B cell (primary cell): ENCODE measurements at regions not wholly inside any gene's neighbourhood (a gene's known extent, or its start where the extent isn't known, plus 50 kb on each side); places are given as distances from the start of the nearest gene placed in this dataset.

Source experiments
- ATAC-seq: fragments of 200-7000 bp; cut with Tn5 transposase; one replicate; pipeline ENCODE4 v1.10.0; 2021; ENCODE audit warnings: low read depth, mild to moderate bottlenecking, moderate number of reproducible peaks, moderate library complexity
- CTCF ChIA-PET: fragments of 350-600 bp; sonication (Branson Sonifier 250); formaldehyde crosslinking; loops from one replicate; lab custom pipeline; 2021; ENCODE audit warnings: antibody characterized with exemption, inconsistent platforms; lab: Charles Lee
- POLR2A ChIA-PET: fragments of 350-600 bp; sonication (Branson Sonifier 250); formaldehyde crosslinking; loops from one replicate; lab custom pipeline; 2021; ENCODE audit warnings: antibody characterized with exemption; lab: Charles Lee
- DNase-seq: peaks from one replicate; pipeline ENCODE4 v3.0.0; 2013
- H2AFZ ChIP-seq: 2 replicates; pipeline ENCODE4 v1.6.1; 2012; ENCODE audit warnings: mild to moderate bottlenecking, low read depth, low read length; ENCODE audit not compliant: insufficient read depth, poor library complexity, severe bottlenecking
- H3K27ac ChIP-seq, 2 donors: 1 replicate in 1 of 2; 2 replicates in 1 of 2; pipeline ENCODE4 v1.5.1; 2012 to 2013; ENCODE audit warnings: low read length in 2 of 2, mild to moderate bottlenecking in 2 of 2, moderate library complexity in 1 of 2
- H3K27me3 ChIP-seq, 4 experiments: fragments of 200-600 bp in 1 of 4; sonication (generic) in 1 of 4; replicated peaks in 1 of 4; 1 replicate in 2 of 4; 2 replicates in 2 of 4; pipeline versions ENCODE4 v1.6.1 to v1.7.0; 2013 to 2016; ENCODE audit warnings: low read length in 3 of 4, mild to moderate bottlenecking in 2 of 4, mixed read lengths in 1 of 4, moderate library complexity in 1 of 4; ENCODE audit not compliant: insufficient read depth in 4 of 4, control insufficient read depth in 3 of 4; ENCODE audit errors: control extremely low read depth in 1 of 4
- H3K36me3 ChIP-seq, 2 experiments: replicated peaks in 1 of 2; 1 replicate in 1 of 2; 2 replicates in 1 of 2; pipeline versions ENCODE4 v1.6.1 to v1.7.1; 2013; ENCODE audit warnings: low read length in 1 of 2; ENCODE audit not compliant: insufficient read depth in 2 of 2, control insufficient read depth in 1 of 2; ENCODE audit errors: control extremely low read depth in 1 of 2, extremely low read depth in 1 of 2
- H3K4me1 ChIP-seq, 2 donors: fragments of 200-600 bp in 1 of 2; sonication (generic) in 1 of 2; 1 replicate in 1 of 2; 2 replicates in 1 of 2; pipeline versions ENCODE4 v1.5.1 to v1.6.1; 2013 to 2017; ENCODE audit warnings: low read length in 2 of 2; ENCODE audit not compliant: control insufficient read depth in 2 of 2, insufficient read depth in 2 of 2
- H3K4me2 ChIP-seq: replicated peaks from 2 replicates; pipeline ENCODE3; 2012; ENCODE audit warnings: mild to moderate bottlenecking, low read depth, low read length; ENCODE audit not compliant: poor library complexity, severe bottlenecking
- H3K4me3 ChIP-seq, 5 experiments: fragments of 200-600 bp in 1 of 5; sonication (generic) in 1 of 5; 1 replicate in 3 of 5; 2 replicates in 2 of 5; pipeline versions ENCODE4 v1.5.1 to v1.7.0; 2011 to 2016; ENCODE audit warnings: low read length in 4 of 5, mild to moderate bottlenecking in 4 of 5, low read depth in 2 of 5, control low read depth in 1 of 5, moderate library complexity in 1 of 5; ENCODE audit not compliant: insufficient read depth in 1 of 5; ENCODE audit errors: control extremely low read depth in 1 of 5, extremely low read depth in 1 of 5
- H3K79me2 ChIP-seq: fragments of 200-600 bp; sonication (generic); one replicate; pipeline ENCODE4 v1.6.0; 2016; ENCODE audit warnings: low read length; ENCODE audit not compliant: control insufficient read depth, insufficient read depth
- H3K9ac ChIP-seq: fragments of 200-600 bp; sonication (generic); 2 replicates; pipeline ENCODE4 v1.6.1; 2017; ENCODE audit warnings: mild to moderate bottlenecking, low read length, moderate library complexity
- H3K9me3 ChIP-seq, 3 donors: one replicate each; pipeline versions ENCODE4 v1.6.1 to v1.7.1; 2013; ENCODE audit warnings: low read length in 2 of 3; ENCODE audit not compliant: control insufficient read depth in 2 of 3, insufficient read depth in 1 of 3; ENCODE audit errors: control extremely low read depth in 1 of 3
- H4K20me1 ChIP-seq: 2 replicates; pipeline ENCODE4 v1.6.0; 2012; ENCODE audit warnings: mild to moderate bottlenecking, low read length; ENCODE audit not compliant: insufficient read depth, control insufficient read depth, poor library complexity, severe bottlenecking
- H3K27ac Mint-ChIP-seq: one replicate; pipeline ENCODE4 v1.8.0; 2021; ENCODE audit warnings: mixed read lengths
- H3K27me3 Mint-ChIP-seq: one replicate; pipeline ENCODE4 v1.8.0; 2021; ENCODE audit warnings: mixed read lengths
- H3K4me1 Mint-ChIP-seq: one replicate; pipeline ENCODE4 v1.8.0; 2021; ENCODE audit warnings: mixed read lengths
- H3K4me3 Mint-ChIP-seq: one replicate; pipeline ENCODE4 v1.8.0; 2021; ENCODE audit warnings: mixed read lengths
- H3K9me3 Mint-ChIP-seq: one replicate; pipeline ENCODE4 v1.8.0; 2022; ENCODE audit warnings: mixed read lengths; ENCODE audit not compliant: insufficient read depth
- EZH2 ChIP-seq: IDR thresholded peaks from 2 replicates; pipeline ENCODE4 v1.6.1; 2012; ENCODE audit warnings: borderline replicate concordance, low read depth, mild to moderate bottlenecking, moderate library complexity, low read length; ENCODE audit not compliant: insufficient read depth, poor library complexity, severe bottlenecking
- WGBS: methylation state at CpG from one replicate; pipeline ENCODE4 v1.1.5; 2013; ENCODE audit warnings: missing lambda C conversion rate; ENCODE audit not compliant: insufficient coverage; 5-methylcytosine and 5-hydroxymethylcytosine counted together
- intact Hi-C: fragments of 100-400 bp; cut with micrococcal nuclease; formaldehyde crosslinking; loops from one replicate; pipeline ENCODE4 v1.10.0; 2022
- TF ChIP-seq, protein P1 (sequence below): fragments of 200-600 bp; IDR thresholded peaks from one replicate; pipeline ENCODE4 v1.8.0; 2022; ENCODE audit warnings: antibody characterized with exemption, mild to moderate bottlenecking

DNA sequence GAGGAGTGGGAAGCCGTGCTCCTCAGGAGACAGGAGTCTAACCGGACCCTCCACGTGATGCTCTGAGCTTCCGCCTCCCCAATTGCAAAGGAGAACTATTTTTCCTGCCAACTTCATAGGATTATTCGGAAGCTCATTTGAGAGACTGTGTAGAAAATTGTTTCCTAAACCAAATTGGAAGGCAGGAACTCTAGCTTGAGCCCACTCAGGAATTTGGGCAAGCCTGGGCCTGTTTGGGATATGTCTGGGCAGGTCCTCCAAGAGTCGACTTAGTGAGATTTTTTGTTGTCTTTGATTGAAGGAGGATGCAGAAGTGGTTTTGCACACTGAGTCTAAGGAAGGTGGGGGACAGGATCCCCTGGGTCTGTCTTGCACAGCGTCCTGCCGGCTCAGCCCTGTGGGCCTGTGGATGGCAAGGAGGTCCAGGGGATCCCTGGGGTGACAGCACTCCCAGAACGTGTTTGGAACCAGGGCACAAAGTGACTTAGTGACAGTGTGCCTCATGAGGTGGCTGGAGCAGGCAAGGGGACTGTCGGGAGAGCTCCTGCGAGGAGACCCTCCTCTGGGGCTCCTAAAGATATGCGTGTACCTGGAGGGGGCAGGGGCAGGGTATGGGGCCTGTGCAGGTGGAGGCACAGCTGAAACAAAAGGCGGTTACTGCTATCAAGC is 283.3 kb downstream of the NSG2 start:
- H3K4me1 ChIP-seq: no peaks in the 10 kb centered on the region
- Mint-ChIP-seq H3K27ac (no peak overlapping the region), H3K4me1 (no peaks in the 10 kb centered on the region), H3K27me3 (peaks cover 10% of the 10 kb centered on the region), H3K9me3 (no peaks in the 10 kb centered on the region), H3K4me3 (no peak overlapping the region)
- ChIA-PET CTCF (no interaction called here), POLR2A (no interaction called here)
- H4K20me1 ChIP-seq: no peaks in the 10 kb centered on the region
- no peak overlapping the region for H2AFZ ChIP-seq
- no peak overlapping the region for H3K4me3 ChIP-seq
- H3K9me3 ChIP-seq: peaks cover 0 to 7% (median 0%) of the 10 kb centered on the region in 3 donors
- TF ChIP-seq, protein P1, sequence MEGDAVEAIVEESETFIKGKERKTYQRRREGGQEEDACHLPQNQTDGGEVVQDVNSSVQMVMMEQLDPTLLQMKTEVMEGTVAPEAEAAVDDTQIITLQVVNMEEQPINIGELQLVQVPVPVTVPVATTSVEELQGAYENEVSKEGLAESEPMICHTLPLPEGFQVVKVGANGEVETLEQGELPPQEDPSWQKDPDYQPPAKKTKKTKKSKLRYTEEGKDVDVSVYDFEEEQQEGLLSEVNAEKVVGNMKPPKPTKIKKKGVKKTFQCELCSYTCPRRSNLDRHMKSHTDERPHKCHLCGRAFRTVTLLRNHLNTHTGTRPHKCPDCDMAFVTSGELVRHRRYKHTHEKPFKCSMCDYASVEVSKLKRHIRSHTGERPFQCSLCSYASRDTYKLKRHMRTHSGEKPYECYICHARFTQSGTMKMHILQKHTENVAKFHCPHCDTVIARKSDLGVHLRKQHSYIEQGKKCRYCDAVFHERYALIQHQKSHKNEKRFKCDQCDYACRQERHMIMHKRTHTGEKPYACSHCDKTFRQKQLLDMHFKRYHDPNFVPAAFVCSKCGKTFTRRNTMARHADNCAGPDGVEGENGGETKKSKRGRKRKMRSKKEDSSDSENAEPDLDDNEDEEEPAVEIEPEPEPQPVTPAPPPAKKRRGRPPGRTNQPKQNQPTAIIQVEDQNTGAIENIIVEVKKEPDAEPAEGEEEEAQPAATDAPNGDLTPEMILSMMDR: no peak
- TF ChIP-seq EZH2: no peak
- intact Hi-C loops: no loop called here
- no peak for ATAC-seq
- H3K27ac ChIP-seq: no peak overlapping the region
- H3K36me3 ChIP-seq: no peaks in the 10 kb centered on the region
- DNase-seq: no peak
- 60% methylated on average over 8 of the region's 13 CpGs for WGBS
- no peaks in the 10 kb centered on the region for H3K79me2 ChIP-seq
- H3K27me3 ChIP-seq: no peaks in the 10 kb centered on the region
- no peak overlapping the region for H3K4me2 ChIP-seq
- no peak overlapping the region for H3K9ac ChIP-seq

- Mint-ChIP-seq H3K4me3 (no peak overlapping the region), H3K27ac (no peak overlapping the region), H3K4me1 (no peaks in the 10 kb centered on the region), H3K9me3 (no peaks in the 10 kb centered on the region), H3K27me3 (peaks cover 8% of the 10 kb centered on the region)
- CTCF ChIA-PET: no interaction called here
- Histone ChIP-seq H4K20me1 (no peaks in the 10 kb centered on the region), H3K27me3 (no peaks in the 10 kb centered on the region), H3K4me1 (no peaks in the 10 kb centered on the region), H2AFZ (no peak overlapping the region), H3K27ac (no peak overlapping the region), H3K4me3 (no peak overlapping the region), H3K9ac (no peak overlapping the region), H3K9me3 (peaks cover 0 to 10% (median 0%) of the 10 kb centered on the region in 3 donors), H3K36me3 (no peaks in the 10 kb centered on the region), H3K4me2 (no peak overlapping the region), H3K79me2 (no peaks in the 10 kb centered on the region)
- intact Hi-C loops: no loop called here
- POLR2A ChIA-PET: no interaction called here
- ATAC-seq (no peak), DNase-seq (no peak)
- 75% methylated on average over 4 of the region's 5 CpGs for WGBS
- TF ChIP-seq, protein P1: no peak
- no peak for TF ChIP-seq EZH2
These were observed 284.2 kb downstream of the NSG2 start for GRCh38 chr5:174329738-174330137.
